ENCODE measurements at regions not wholly inside any gene's neighbourhood (a gene's known extent, or its start where the extent isn't known, plus 50 kb on each side); places are given as distances from the start of the nearest gene placed in this dataset.
"Not testable (repeated sequence)": the region's sequence is repeated elsewhere in the genome, so short reads cannot be mapped to it uniquely, and the experiment has no call there.

- not testable (repeated sequence) for TF ChIP-seq CTCF (IDR thresholded peaks at IDR 0.05; ENCODE audit: insufficient read depth, low read length, poor library complexity, severe bottlenecking); EZH2phosphoT487 (conservative IDR thresholded peaks at IDR 0.05; ENCODE audit: low read length)
Observed at GRCh38 chr1:60606921-60607320, 475.4 kb upstream of the NFIA start.

All from SU-DHL-6 (cell line).